Epithelial cell of proximal tubule (primary cell): ENCODE measurements at regions not wholly inside any gene's neighbourhood (a gene's known extent, or its start where the extent isn't known, plus 50 kb on each side); places are given as distances from the start of the nearest gene placed in this dataset.
A peak's percentile ranks its signal among the peaks of the same experiment; 100 is the strongest.

ENCODE experiments used
- DNase-seq: peaks from one replicate; pipeline ENCODE4 v3.0.0-alpha.2; 2011; ENCODE audit warnings: low read depth
- H3K4me3 ChIP-seq: 2 replicates; pipeline ENCODE4 v1.5.1; 2011; ENCODE audit warnings: low read depth, mild to moderate bottlenecking, low read length
- CTCF ChIP-seq: conservative IDR thresholded peaks from 2 replicates; pipeline ENCODE4 v1.5.1; 2012; ENCODE audit warnings: low read depth, mild to moderate bottlenecking, low read length

- no peak for TF ChIP-seq CTCF
- DNase-seq = no peak
- H3K4me3 ChIP-seq = no peak overlapping the region
These were observed 107.2 kb upstream of the WLS start for GRCh38 chr1:68339505-68339904.

GRCh38 chr1:68338081-68338480 lies 105.8 kb upstream of the WLS start:
- H3K4me3 ChIP-seq = no peak overlapping the region
- no peak for TF ChIP-seq CTCF
- DNase-seq = no peak

GRCh38 chr1:68332041-68332440 lies 99.7 kb upstream of the WLS start:
- no peak for DNase-seq

GRCh38 chr1:68331117-68331865 lies 99.0 kb upstream of the WLS start:
- no peak for TF ChIP-seq CTCF
- H3K4me3 ChIP-seq = no peak overlapping the region
- DNase-seq = peak; percentile 77

More at GRCh38 chr1:68332041-68332440, 99.7 kb upstream of the WLS start:
- H3K4me3 ChIP-seq = no peak overlapping the region
- no peak for TF ChIP-seq CTCF

GRCh38 chr1:68330391-68330790 lies 98.1 kb upstream of the WLS start:
- no peak for TF ChIP-seq CTCF
- no peak overlapping the region for H3K4me3 ChIP-seq
- no peak for DNase-seq

- no peak for DNase-seq
- no peak overlapping the region for H3K4me3 ChIP-seq
- no peak for TF ChIP-seq CTCF
These were observed 96.9 kb upstream of the WLS start for GRCh38 chr1:68329096-68329835.

- no peak for TF ChIP-seq CTCF
- no peak overlapping the region for H3K4me3 ChIP-seq
- DNase-seq = no peak
These were observed 96.2 kb upstream of the WLS start for GRCh38 chr1:68328490-68328889.
